ENCODE measurements at regions not wholly inside any gene's neighbourhood (a gene's known extent, or its start where the extent isn't known, plus 50 kb on each side); places are given as distances from the start of the nearest gene placed in this dataset.
"Not testable (repeated sequence)": the region's sequence is repeated elsewhere in the genome, so short reads cannot be mapped to it uniquely, and the experiment has no call there.

GRCh38 chrX:81857192-81857591 is 655.3 kb downstream of the SH3BGRL start:
- DNase-seq: no peak

DNA sequence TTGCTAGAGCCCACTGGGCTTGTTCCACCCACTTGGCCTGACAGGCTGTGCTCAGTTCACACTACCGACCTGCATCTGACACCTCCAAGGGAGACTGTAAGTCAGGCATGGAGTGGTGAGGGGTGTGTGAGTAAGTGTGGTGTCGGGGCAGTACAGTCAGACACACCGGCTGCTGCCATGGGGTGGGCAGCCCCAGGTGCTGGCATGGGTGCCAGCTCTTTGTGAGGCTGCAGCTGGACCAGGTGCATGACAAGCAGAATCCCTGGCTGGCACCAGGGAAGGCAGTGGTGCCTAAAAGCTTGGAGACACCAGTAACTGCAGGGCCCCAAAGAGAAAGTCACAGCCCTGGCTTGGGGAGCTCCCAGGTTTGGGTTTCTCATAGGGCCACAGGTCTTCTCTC is 665.0 kb downstream of the SH3BGRL start:
- DNase-seq: no peak

DNA sequence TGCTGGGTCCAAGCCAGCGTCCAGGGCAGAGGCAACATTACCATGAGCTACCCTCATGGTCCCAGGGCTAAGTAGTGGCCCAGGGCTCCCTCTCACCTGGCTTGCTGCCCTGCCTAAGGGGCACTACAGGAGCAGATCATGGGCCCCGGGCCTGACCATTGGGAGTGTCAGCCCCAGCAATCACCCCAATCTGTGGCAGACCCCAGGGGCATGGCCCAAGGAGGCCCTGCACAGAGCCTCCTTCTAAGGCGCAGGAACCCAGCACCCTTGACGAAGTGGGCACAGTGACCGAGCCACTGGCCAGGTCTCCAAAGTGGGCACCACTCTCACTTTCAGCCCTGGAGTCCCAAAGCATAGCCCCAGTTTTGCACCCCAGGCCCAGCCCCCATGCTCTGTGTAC is 667.1 kb downstream of the SH3BGRL start:
- no peak for DNase-seq

GRCh38 chrX:81874807-81875206 is 672.9 kb downstream of the SH3BGRL start:
- DNase-seq: no peak

GRCh38 chrX:81875800-81876199 is 673.9 kb downstream of the SH3BGRL start:
- no peak for DNase-seq

- DNase-seq: no peak
Measured at GRCh38 chrX:81876437-81876836, 674.5 kb downstream of the SH3BGRL start.

DNA sequence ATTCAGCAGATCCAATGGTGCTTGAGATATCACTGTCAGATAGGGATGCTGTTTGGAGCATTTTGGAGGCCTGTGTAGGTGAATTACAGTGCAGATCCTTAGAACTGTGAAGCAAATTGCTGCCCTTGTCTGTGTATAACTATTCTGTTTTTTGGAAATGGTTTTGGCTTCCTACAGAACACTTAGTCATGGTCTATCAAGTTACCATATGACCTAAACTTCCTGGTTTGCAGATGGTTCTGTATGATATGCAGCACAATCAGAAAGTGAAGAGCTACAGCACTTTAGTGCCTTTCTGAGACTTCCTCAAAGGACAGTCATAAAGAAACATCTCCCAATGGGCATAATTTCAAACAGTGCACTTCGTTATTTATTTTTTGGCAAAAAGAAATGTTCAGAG is 688.6 kb downstream of the SH3BGRL start:
- DNase-seq: no peak

- DNase-seq: no peak
Measured at GRCh38 chrX:81900522-81900921, 698.6 kb downstream of the SH3BGRL start.

DNA sequence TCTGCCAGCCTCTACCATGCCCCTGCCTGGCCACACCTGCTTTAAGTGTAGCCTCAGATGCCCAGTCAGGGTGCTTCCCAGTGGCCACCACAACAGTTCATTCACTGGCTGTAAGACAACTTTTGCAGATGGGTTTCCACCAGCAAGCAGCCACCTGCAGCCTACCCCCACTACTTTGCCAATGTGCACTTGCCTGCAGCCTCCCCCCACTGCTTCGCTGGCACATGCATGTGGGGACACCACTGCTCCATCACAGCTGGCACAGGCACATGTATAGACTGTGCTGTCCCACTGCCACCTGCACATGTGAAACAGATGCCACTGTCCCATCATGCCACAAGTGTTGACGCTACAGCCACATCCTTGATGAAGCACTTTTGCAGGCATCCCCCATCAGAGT is 723.9 kb downstream of the SH3BGRL start:
- DNase-seq: no peak

GRCh38 chrX:81945911-81946310 is 744.0 kb downstream of the SH3BGRL start:
- not testable (repeated sequence) for DNase-seq

GRCh38 chrX:81957318-81957717 is 755.4 kb downstream of the SH3BGRL start:
- no peak for DNase-seq

DNA sequence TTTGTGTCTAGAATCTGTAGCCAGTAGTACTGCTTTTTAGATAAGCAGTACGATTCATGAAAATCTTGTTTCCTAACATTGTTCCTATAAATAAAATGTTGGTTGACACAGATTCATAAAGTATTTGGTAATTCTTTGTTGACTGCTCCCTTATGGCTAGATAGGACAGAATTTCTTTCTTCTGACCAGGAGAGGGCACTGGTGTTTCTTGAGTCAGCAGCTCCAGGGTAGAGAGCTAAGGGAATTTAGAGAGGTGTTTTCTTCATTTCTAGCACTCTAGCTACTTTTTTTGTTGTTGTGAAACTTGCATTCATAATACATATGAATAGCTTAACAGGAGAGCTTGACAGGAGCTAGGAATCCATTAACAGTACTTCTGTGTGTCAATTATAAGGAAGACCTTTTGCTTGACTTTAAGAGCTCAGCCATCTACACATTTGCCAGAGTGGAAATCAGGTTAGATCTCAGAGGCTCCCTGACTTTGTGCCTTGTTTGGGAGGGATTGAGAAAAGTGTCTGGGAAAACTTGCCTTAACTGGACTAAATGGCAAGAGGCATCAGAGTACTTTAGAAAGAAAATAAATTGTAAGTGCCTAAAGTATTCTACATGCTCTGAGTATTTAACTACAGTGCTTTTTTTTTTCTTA is 756.1 kb downstream of the SH3BGRL start:
- DNase-seq: peak; percentile 54

- DNase-seq: peak; percentile 63
Measured at GRCh38 chrX:81959964-81960363, 758.1 kb downstream of the SH3BGRL start.

DNA sequence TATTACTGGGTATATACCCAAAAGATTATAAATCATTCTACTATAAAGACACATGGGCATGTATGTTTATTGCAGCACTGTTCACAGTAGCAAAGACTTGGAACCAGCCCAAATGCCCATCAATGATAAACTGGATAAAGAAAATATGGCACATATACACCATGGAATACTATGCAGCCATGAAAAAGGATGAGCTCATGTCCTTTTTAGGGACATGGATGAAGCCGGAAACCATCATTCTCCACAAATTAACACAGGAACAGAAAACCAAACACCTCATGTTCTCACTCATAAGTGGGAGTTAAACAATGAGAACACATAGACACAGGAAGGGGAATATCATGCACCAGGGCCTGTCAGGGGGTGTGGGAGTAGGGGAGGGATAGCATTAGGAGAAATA is 772.5 kb downstream of the SH3BGRL start:
- DNase-seq: not testable (repeated sequence)

DNA sequence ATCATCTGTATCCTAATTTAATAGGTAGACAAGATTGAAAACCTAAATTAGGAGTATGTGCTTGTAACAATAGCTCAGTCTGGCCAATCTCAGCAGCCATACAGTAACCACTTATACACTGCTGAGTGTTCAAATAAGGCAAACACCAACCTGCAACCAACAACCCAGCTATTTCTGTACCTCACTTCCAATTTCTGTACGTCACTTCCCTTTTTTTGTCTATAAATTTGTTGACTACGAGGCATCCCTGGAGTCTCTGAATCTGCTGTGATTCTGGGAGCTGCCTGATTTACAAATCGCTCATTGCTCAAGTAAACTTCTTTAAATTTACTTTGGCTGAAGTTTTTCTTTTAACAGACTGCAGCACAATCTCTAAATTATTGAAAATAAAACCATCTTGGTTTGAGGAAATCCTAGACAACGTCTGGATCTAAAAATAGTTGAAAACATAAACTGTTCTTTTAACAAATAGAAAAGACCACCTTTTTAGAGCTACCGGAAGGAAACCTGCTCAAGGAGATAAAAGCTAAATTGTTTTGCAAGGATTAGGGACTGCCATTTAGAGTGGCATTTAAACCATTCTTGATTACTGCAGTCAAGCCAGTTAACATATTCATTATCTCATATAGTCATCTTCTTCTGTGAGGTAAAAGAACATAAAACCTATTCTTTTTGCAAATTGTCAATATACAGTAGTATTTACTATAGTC is 778.1 kb downstream of the SH3BGRL start:
- DNase-seq: no peak

DNA sequence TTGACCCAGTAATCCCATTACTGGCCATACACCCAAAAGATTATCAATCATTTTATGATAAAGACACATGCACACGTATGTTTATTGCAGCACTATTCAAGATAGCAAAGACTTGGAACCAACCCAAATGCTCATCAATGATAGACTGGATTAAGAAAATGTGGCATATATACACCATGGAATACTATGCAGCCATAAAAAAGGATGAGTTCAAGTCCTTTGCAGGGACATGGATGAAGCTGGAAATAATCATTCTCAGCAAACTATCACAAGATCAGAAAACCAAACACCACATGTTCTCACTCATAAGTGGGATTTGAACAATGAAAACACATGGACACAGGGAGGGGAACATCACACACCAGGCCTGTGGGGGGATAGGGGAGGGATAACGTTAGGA is 785.3 kb downstream of the SH3BGRL start:
- DNase-seq: not testable (repeated sequence)

- DNase-seq: no peak
Measured at GRCh38 chrX:81996166-81996565, 794.3 kb downstream of the SH3BGRL start.

- DNase-seq: no peak
Measured at GRCh38 chrX:82029571-82030218, 827.8 kb downstream of the SH3BGRL start.

GRCh38 chrX:82031250-82031649 is 829.3 kb downstream of the SH3BGRL start:
- DNase-seq: no peak

DNA sequence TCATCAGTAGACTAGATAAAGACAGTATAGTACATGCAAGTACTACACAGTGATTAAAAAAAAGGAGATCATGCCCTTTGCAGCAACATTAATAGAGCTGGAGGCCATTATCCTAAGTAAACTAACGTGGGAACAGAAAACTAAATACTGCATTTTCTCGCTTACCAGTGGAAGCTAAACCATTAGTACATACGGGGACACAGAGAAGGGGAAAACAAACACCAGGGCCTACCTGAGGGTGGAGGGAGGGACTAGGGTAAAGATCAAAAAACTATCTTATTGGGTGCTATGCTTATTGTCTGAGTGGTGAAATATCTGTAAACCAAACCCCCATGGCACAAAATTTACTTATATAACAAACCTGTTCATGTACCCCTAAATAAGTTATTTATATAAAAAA is 836.9 kb downstream of the SH3BGRL start:
- DNase-seq: no peak

DNA sequence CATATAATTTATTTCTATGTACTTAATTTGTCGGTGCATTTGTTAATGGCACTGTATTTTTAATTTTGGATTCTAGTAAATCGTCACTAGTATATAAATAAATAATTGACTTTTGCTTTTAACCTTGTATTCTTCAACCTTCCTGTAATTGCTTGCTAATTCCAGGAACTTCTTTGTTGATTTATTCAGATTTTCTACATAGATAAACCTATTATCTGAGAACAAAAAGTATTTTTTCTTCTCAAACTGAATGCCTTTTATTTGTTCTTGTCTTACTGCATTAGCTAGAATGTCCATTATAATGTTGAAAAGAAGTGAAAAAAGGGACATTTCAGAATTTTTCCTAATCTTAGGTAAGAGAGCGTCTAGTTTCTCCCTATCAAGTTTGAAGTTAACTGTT is 839.1 kb downstream of the SH3BGRL start:
- no peak for DNase-seq

GRCh38 chrX:82058728-82059127 is 856.8 kb downstream of the SH3BGRL start:
- DNase-seq: no peak

GRCh38 chrX:82070948-82071347 is 869.0 kb downstream of the SH3BGRL start:
- DNase-seq: no peak

DNA sequence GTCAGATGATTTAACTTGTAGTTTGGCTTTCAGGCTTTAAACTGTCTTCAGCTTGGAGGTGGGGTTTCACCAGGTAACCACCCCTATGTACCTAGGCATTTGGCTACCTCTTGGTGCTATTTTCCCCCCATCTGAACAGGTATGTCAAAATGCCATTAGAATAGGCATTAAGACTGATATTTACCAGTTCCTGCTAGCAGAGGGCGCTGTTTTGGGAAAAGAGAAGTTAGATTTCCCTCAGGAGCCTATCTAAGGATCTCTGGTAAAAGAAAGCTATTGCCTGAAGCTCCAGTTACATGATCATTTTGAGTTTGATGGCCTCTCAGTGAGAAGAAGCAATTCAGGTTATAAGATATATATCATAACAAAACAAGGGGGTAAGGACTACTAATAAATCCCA is 879.1 kb downstream of the SH3BGRL start:
- peak; percentile 17 for DNase-seq

Measured in NCI-H69 (cell line).